ENCODE measurements at regions not wholly inside any gene's neighbourhood (a gene's known extent, or its start where the extent isn't known, plus 50 kb on each side); places are given as distances from the start of the nearest gene placed in this dataset.

- ATAC-seq (ENCODE audit: low read depth) (no peak), DNase-seq (no peak)
- Mint-ChIP-seq H3K9me3 (ENCODE audit: insufficient read depth) (no peaks in the 10 kb centered on the region), H3K4me1 (no peaks in the 10 kb centered on the region), H3K27ac (no peak overlapping the region), H3K27me3 (no peaks in the 10 kb centered on the region), H3K4me3 (no peak overlapping the region)
- Histone ChIP-seq H3K4me1 (ENCODE audit: control insufficient read depth in 2 of 2, insufficient read depth in 2 of 2, low read length in 2 of 2) (no peaks in the 10 kb centered on the region), H4K20me1 (ENCODE audit: control insufficient read depth, insufficient read depth, low read length, poor library complexity, severe bottlenecking) (no peaks in the 10 kb centered on the region), H3K36me3 (replicated peaks in 1 of 2; ENCODE audit: control extremely low read depth in 1 of 2, control insufficient read depth in 1 of 2, extremely low read depth in 1 of 2, insufficient read depth in 2 of 2, low read length in 1 of 2) (peaks cover 0 to 4% of the 10 kb centered on the region in 2 experiments), H3K9me3 (ENCODE audit: control extremely low read depth in 1 of 3, control insufficient read depth in 2 of 3, insufficient read depth in 1 of 3, low read length in 2 of 3) (no peaks in the 10 kb centered on the region), H3K9ac (ENCODE audit: low read length) (no peak overlapping the region), H3K27me3 (replicated peaks in 1 of 4; ENCODE audit: control extremely low read depth in 1 of 4, control insufficient read depth in 3 of 4, insufficient read depth in 4 of 4, low read length in 3 of 4) (no peaks in the 10 kb centered on the region), H3K4me2 (replicated peaks; ENCODE audit: low read depth, low read length, poor library complexity, severe bottlenecking) (no peak overlapping the region), H3K4me3 (ENCODE audit: control extremely low read depth in 1 of 5, extremely low read depth in 1 of 5, insufficient read depth in 1 of 5, low read depth in 2 of 5, low read length in 4 of 5) (no peak overlapping the region), H3K79me2 (ENCODE audit: control insufficient read depth, insufficient read depth, low read length) (no peaks in the 10 kb centered on the region), H2AFZ (ENCODE audit: insufficient read depth, low read depth, low read length, poor library complexity, severe bottlenecking) (no peak overlapping the region), H3K27ac (ENCODE audit: low read length in 2 of 2) (no peak overlapping the region)
- TF ChIP-seq CTCF (IDR thresholded peaks at IDR 0.05) (no peak), EZH2 (IDR thresholded peaks at IDR 0.05; ENCODE audit: borderline replicate concordance, insufficient read depth, low read depth, low read length, poor library complexity, severe bottlenecking) (no peak)
- WGBS (ENCODE audit: insufficient coverage) = no CpG with 5 or more reads among the region's 3 CpGs
- CTCF ChIA-PET = no interaction called here
- intact Hi-C loops (cut with micrococcal nuclease) = no loop called here
- POLR2A ChIA-PET = no interaction called here
Observed at GRCh38 chr21:24450119-24450518, 1157.2 kb downstream of the MRPL39 start.

GRCh38 chr21:24445517-24445916 is 1161.8 kb downstream of the MRPL39 start:
- no peak for TF ChIP-seq CTCF (IDR thresholded peaks at IDR 0.05)
- TF ChIP-seq EZH2 (IDR thresholded peaks at IDR 0.05; ENCODE audit: borderline replicate concordance, insufficient read depth, low read depth, low read length, poor library complexity, severe bottlenecking) = no peak
- Mint-ChIP-seq H3K27ac (no peak overlapping the region), H3K4me3 (no peak overlapping the region), H3K27me3 (no peaks in the 10 kb centered on the region), H3K4me1 (no peaks in the 10 kb centered on the region), H3K9me3 (ENCODE audit: insufficient read depth) (no peaks in the 10 kb centered on the region)
- H3K27ac ChIP-seq (ENCODE audit: low read length in 2 of 2) = no peak overlapping the region
- ChIA-PET CTCF (no interaction called here), POLR2A (no interaction called here)
- H3K4me1 ChIP-seq (ENCODE audit: control insufficient read depth in 2 of 2, insufficient read depth in 2 of 2, low read length in 2 of 2) = no peaks in the 10 kb centered on the region
- no peaks in the 10 kb centered on the region for H4K20me1 ChIP-seq (ENCODE audit: control insufficient read depth, insufficient read depth, low read length, poor library complexity, severe bottlenecking)
- peaks cover 0 to 16% of the 10 kb centered on the region in 2 experiments for H3K36me3 ChIP-seq (replicated peaks in 1 of 2; ENCODE audit: control extremely low read depth in 1 of 2, control insufficient read depth in 1 of 2, extremely low read depth in 1 of 2, insufficient read depth in 2 of 2, low read length in 1 of 2)
- no peaks in the 10 kb centered on the region for H3K27me3 ChIP-seq (replicated peaks in 1 of 4; ENCODE audit: control extremely low read depth in 1 of 4, control insufficient read depth in 3 of 4, insufficient read depth in 4 of 4, low read length in 3 of 4)
- no peak overlapping the region for H3K4me2 ChIP-seq (replicated peaks; ENCODE audit: low read depth, low read length, poor library complexity, severe bottlenecking)
- H3K9me3 ChIP-seq (ENCODE audit: control extremely low read depth in 1 of 3, control insufficient read depth in 2 of 3, insufficient read depth in 1 of 3, low read length in 2 of 3) = no peaks in the 10 kb centered on the region
- H3K9ac ChIP-seq (ENCODE audit: low read length) = no peak overlapping the region
- WGBS (ENCODE audit: insufficient coverage) = no CpG with 5 or more reads among the region's 1 CpG
- H3K79me2 ChIP-seq (ENCODE audit: control insufficient read depth, insufficient read depth, low read length) = no peaks in the 10 kb centered on the region
- no peak for ATAC-seq (ENCODE audit: low read depth)
- H2AFZ ChIP-seq (ENCODE audit: insufficient read depth, low read depth, low read length, poor library complexity, severe bottlenecking) = no peak overlapping the region
- no peak for DNase-seq
- H3K4me3 ChIP-seq (ENCODE audit: control extremely low read depth in 1 of 5, extremely low read depth in 1 of 5, insufficient read depth in 1 of 5, low read depth in 2 of 5, low read length in 4 of 5) = no peak overlapping the region
- intact Hi-C loops (cut with micrococcal nuclease) = no loop called here

Measured in B cell (primary cell).